HUES48 (cell line): ENCODE measurements at regions not wholly inside any gene's neighbourhood (a gene's known extent, or its start where the extent isn't known, plus 50 kb on each side); places are given as distances from the start of the nearest gene placed in this dataset.

Experiments
- H3K27ac ChIP-seq: one replicate; pipeline ENCODE4 v1.7.0; 2013; ENCODE audit warnings: low read depth, low read length, inconsistent platforms
- H3K27me3 ChIP-seq: 2 replicates; pipeline ENCODE4 v1.6.1; 2013; ENCODE audit warnings: mild to moderate bottlenecking, low read length; ENCODE audit not compliant: control insufficient read depth, insufficient read depth
- H3K36me3 ChIP-seq: 2 replicates; pipeline ENCODE4 v1.6.1; 2013; ENCODE audit warnings: low read length; ENCODE audit not compliant: control insufficient read depth, insufficient read depth
- H3K4me1 ChIP-seq: 2 replicates; pipeline ENCODE4 v1.6.1; 2013; ENCODE audit warnings: mild to moderate bottlenecking, low read length; ENCODE audit not compliant: control insufficient read depth, insufficient read depth
- H3K4me3 ChIP-seq: 2 replicates; pipeline ENCODE4 v1.5.1; 2013; ENCODE audit warnings: mild to moderate bottlenecking, low read depth, low read length
- H3K9ac ChIP-seq: 2 replicates; pipeline ENCODE4 v1.6.1; 2013; ENCODE audit warnings: mild to moderate bottlenecking, low read depth, low read length, moderate library complexity
- H3K9me3 ChIP-seq: 2 replicates; pipeline ENCODE4 v1.6.1; 2013; ENCODE audit warnings: low read length; ENCODE audit not compliant: control insufficient read depth, insufficient read depth

DNA sequence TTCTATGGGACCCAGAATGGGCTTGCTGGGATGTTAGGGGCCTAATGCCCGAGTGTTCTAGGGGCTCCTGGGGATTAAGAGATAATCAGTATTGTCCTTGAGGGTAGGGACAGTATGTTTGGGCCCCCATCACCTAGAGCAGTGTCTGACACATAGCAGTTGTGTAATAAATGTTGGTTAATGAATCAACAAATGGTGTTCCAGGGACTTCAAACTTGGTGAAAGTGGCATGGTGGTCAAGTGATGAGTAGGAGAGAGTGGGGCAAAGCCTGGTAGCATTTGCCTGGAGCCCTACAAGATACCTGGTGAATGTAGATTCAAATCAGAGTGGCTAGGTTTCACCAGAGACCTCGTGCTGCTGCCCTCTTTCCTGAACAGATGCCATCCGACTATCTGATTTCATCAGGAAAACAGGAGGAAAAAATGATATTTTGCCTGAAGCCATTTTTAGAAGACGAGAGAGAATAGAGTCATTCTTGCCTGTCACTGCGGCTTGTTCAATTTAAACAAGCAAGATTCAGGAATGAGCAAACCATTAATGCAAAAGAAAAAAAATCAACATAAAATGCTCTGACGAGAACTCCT lies 117.3 kb downstream of the RPL22L1 start:
- peaks cover 2% of the 10 kb centered on the region; the same call in 1 of the 2 replicates for H3K4me1 ChIP-seq
- H3K27ac ChIP-seq, result no peak overlapping the region
- H3K9ac ChIP-seq, result no peak overlapping the region
- H3K27me3 ChIP-seq, result no peaks in the 10 kb centered on the region
- no peak overlapping the region for H3K4me3 ChIP-seq
- H3K36me3 ChIP-seq, result no peaks in the 10 kb centered on the region
- no peaks in the 10 kb centered on the region for H3K9me3 ChIP-seq

DNA sequence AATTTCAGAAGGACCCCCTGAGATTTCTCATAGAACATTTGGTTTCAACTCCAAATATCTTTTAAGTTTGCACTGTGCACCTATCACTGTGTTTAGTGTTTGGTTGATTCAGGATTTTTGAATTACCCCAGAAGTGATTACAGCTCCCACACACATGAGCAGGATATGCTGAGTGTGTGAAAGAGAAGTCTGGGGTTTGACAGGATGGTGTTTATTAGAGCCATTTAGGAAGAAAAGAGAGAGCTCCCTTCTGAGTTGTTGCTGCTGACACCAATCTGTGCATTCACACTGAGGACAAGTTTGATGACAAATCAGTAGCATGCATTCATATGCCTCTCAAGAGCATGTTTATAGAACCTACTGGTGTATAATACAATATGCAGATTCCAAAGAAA lies 118.1 kb downstream of the RPL22L1 start:
- Histone ChIP-seq H3K27ac (no peak overlapping the region), H3K27me3 (no peaks in the 10 kb centered on the region), H3K4me1 (peaks cover 2% of the 10 kb centered on the region; the same call in 1 of the 2 replicates), H3K9ac (no peak overlapping the region), H3K36me3 (no peaks in the 10 kb centered on the region), H3K9me3 (no peaks in the 10 kb centered on the region), H3K4me3 (no peak overlapping the region)

DNA sequence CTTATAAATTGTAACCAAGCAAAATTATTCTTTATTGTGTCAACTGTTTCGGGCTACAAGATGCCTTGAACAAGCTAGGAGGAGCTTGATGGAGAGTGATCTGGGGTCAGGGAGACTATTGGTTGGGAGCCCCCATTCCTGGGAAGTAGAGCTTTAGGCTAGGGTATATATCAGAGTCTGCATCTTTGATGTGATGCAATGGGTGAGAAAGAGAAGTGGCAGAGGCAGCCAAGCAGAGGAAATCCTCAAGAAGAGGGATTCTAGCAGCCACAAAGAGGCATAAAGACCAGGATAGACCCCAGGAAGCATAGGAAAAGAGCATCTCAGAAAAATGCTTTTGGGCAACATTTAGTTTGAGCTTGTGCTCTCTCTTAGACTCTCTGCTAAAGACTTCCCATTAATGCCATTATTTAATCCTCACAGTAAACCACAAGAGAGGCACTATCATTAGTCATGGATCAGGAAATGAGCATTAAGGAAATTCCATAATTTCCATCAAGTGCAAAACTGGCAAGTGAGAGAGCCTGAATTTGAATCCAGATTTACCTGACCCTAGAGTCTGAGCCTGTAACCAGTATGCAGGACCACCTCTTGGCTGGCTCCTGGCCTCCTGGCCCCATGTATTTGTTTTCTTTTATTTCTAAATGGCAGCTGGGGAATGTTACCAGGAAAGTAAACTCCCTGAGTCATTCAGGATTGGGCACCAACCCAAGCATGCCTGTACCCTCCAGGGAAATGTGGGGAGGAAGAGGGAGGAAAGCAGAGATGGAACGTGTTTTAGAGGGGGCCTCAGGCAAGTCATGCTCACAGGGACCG lies 118.7 kb downstream of the RPL22L1 start:
- H3K36me3 ChIP-seq, result no peaks in the 10 kb centered on the region
- no peaks in the 10 kb centered on the region for H3K27me3 ChIP-seq
- no peak overlapping the region for H3K27ac ChIP-seq
- H3K4me3 ChIP-seq, result no peak overlapping the region
- H3K9ac ChIP-seq, result no peak overlapping the region
- no peaks in the 10 kb centered on the region for H3K9me3 ChIP-seq
- H3K4me1 ChIP-seq, result peaks cover 2% of the 10 kb centered on the region; the same call in 1 of the 2 replicates

DNA sequence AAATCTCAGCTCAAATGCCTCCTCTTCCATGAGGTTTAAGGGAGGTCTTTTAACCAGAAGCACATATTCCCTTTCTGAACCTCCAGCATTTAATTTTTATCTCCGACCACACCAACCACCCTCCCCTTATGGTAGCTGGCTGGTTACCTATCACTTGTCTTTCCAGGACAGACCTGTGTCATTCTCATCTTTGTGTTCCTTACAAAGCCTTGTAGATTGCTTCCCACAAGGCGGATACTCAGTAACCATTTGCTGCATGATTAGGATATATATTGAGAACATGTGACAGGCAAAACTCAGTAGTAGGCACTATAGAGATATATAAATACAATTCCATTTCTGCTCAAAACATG lies 119.5 kb downstream of the RPL22L1 start:
- Histone ChIP-seq H3K4me1 (peaks cover 2% of the 10 kb centered on the region; the same call in 1 of the 2 replicates), H3K9ac (no peak overlapping the region), H3K27me3 (no peaks in the 10 kb centered on the region), H3K4me3 (no peak overlapping the region), H3K36me3 (no peaks in the 10 kb centered on the region), H3K9me3 (no peaks in the 10 kb centered on the region), H3K27ac (no peak overlapping the region)

DNA sequence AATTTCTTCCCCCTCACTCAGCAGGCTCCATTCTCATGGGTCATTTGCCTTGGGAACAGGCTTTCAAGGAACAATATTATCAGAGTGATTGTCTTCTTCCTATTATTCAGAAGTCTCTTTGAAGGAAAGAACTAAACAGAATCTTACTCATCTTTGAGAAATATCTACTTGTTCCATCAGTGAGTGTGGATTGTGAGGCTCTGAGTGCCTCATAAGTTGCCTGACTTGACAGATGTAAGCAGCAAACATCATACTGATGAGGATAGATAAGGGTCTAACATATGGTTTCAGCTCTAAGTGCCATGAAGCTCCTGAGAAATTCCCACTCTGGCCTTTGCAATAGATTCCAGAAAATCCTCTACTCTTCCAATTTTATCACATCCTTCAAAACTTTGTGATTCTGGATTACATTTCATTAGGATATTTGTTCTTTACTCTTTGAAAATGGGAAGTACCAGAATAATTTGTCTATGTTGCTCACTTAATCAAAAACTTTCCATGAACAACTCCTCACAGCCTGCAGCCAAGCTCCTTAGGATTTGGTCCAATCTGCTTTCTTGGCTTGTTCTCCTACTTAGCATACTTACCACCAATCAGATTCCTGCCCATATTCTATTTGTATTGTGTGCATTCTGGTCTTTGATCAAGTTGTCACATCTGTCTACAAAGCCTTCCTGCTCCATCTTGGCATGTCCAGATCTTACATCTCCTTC lies 120.1 kb downstream of the RPL22L1 start:
- no peaks in the 10 kb centered on the region for H3K27me3 ChIP-seq
- no peaks in the 10 kb centered on the region for H3K36me3 ChIP-seq
- no peak overlapping the region for H3K27ac ChIP-seq
- H3K9me3 ChIP-seq, result no peaks in the 10 kb centered on the region; the same call in 1 of the 2 replicates
- peaks cover 2% of the 10 kb centered on the region; the same call in 1 of the 2 replicates for H3K4me1 ChIP-seq
- no peak overlapping the region for H3K4me3 ChIP-seq
- no peak overlapping the region for H3K9ac ChIP-seq

DNA sequence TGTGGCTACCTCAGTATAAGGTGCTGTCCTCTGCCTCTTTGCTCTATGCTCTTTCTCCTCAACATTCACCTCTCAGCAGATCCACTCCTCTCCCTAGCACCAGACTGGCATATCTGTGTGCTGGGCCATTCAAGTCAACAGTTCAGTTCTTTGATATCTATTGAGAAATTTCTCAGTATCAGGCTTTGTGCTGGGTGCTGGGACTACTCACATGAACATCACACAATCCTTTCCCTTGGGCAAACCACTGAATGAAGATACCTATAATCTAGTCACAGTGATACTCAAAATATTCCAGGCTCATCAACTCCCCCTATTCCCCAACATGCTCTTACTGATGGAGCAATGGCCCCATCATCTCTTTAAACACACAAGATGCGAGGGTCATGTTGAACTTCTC lies 120.8 kb downstream of the RPL22L1 start:
- Histone ChIP-seq H3K27ac (no peak overlapping the region), H3K27me3 (no peaks in the 10 kb centered on the region), H3K9ac (no peak overlapping the region), H3K36me3 (no peaks in the 10 kb centered on the region), H3K9me3 (no peaks in the 10 kb centered on the region; the same call in 1 of the 2 replicates), H3K4me3 (no peak overlapping the region), H3K4me1 (peaks cover 2% of the 10 kb centered on the region; the same call in 1 of the 2 replicates)

DNA sequence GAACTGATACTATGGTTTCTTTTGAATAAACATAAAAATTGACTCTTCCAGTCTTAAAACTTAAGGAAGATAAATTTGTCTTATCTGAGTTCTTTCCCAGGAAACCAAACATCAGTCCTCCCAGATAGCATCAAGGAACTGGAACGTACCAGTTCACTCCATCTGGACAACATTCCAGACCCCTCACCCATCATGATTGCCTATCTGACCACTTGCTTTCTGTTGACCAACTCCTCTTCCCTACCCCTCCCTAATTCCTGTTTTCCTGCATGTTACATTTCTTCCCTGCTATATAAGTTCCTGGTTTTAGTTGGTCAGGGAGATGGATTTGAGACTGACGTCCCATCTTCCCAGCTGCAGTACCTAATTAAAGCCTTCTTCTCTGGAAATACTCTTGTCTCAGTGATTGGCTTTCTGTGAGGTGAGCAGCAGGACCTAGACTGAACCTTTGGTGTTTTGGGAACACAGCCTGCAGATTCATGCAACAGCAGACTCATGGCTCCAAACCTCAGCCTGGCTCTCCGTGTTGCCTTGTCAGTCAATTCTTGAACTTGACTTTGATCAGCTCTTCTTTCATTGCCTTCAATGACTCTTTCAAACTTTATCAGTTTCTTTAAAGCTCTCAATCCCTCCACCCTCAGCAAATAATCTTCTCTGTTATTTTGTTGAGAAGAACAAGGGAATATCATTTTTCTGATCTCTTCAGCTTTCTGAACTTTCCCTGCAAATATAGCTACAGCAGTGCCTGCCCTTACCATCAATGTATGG lies 123.6 kb downstream of the RPL22L1 start:
- no peaks in the 10 kb centered on the region; the same call in 1 of the 2 replicates for H3K9me3 ChIP-seq
- no peak overlapping the region for H3K9ac ChIP-seq
- H3K4me3 ChIP-seq, result no peak overlapping the region
- no peak overlapping the region for H3K27ac ChIP-seq
- no peaks in the 10 kb centered on the region for H3K36me3 ChIP-seq
- H3K27me3 ChIP-seq, result no peaks in the 10 kb centered on the region
- H3K4me1 ChIP-seq, result no peaks in the 10 kb centered on the region

DNA sequence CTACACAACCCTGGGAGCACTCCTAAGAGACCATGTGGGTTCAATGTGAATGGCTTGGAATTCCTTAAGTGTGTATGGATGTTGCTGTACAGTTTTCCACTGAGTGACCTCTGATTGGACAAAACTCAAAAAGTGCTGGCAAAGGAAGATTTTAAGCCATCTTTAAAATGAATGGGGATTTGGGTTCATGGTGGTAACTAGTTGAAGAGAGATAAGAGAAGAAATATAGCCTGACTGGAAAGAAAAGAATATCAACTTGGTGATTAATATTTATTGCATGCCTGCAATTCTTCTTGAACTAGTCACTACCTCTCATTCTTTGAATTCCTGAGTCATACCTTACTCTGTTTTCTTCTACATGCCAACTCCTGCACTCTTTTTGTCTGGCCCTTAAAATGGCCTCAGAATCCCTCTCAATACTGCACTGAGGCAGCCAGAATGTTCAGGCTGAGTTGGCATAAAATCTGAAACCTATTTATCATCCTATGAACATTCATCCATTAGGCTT lies 124.7 kb downstream of the RPL22L1 start:
- Histone ChIP-seq H3K27ac (no peak overlapping the region), H3K27me3 (no peaks in the 10 kb centered on the region), H3K4me1 (no peaks in the 10 kb centered on the region), H3K9ac (no peak overlapping the region), H3K36me3 (no peaks in the 10 kb centered on the region), H3K4me3 (no peak overlapping the region; the same call in 1 of the 2 replicates), H3K9me3 (no peaks in the 10 kb centered on the region; the same call in 1 of the 2 replicates)

DNA sequence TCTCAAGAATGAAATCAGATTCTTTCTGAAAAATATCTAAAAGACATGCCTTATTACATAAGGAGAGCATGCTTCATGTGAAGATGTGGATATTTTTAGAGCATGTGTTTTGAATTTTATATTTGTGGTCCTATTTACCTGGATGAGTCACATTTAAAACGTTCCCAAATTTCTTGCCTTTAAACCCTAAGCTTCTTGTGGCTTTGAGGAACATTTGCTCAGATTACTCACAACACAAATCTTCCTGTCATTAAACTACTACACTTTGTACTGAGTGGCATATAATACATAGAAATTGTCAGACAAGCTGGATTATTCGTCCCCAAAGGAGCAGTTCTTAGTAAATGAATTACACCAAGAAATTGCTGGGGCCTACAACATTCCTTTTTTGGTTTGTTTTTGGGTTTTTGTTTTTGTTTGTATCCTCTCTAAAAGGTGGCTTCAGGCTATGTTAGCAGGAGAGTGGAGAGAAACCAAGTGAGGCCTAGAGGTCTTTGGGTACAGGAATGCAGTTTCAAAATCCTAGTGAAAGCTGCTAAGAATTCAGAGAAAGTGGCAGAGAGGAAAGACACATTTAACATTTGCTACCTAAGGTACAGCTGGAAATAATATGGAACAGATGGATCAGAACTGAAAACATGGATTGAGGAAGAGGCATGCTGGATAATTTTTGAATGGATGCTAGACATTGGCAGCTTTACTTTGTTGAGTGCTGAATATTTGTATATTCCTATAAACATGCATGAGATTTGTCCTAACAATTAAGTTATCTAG lies 128.1 kb downstream of the RPL22L1 start:
- Histone ChIP-seq H3K9ac (no peak overlapping the region), H3K27ac (no peak overlapping the region), H3K4me3 (no peak overlapping the region), H3K36me3 (no peaks in the 10 kb centered on the region), H3K4me1 (no peaks in the 10 kb centered on the region), H3K27me3 (no peaks in the 10 kb centered on the region), H3K9me3 (no peaks in the 10 kb centered on the region; the same call in 1 of the 2 replicates)
